DMS 273 (cell line): ENCODE measurements at regions not wholly inside any gene's neighbourhood (a gene's known extent, or its start where the extent isn't known, plus 50 kb on each side); places are given as distances from the start of the nearest gene placed in this dataset.
A peak's percentile ranks its signal among the peaks of the same experiment; 100 is the strongest.

ENCODE experiments used
- DNase-seq: peaks from one replicate; lab custom pipeline; 2025; ENCODE audit not compliant: unreplicated experiment; lab: John Stamatoyannopoulos, UW

GRCh38 chr13:68199271-68199670 lies 969.1 kb upstream of the PCDH9 start:
- DNase-seq: no peak

DNA sequence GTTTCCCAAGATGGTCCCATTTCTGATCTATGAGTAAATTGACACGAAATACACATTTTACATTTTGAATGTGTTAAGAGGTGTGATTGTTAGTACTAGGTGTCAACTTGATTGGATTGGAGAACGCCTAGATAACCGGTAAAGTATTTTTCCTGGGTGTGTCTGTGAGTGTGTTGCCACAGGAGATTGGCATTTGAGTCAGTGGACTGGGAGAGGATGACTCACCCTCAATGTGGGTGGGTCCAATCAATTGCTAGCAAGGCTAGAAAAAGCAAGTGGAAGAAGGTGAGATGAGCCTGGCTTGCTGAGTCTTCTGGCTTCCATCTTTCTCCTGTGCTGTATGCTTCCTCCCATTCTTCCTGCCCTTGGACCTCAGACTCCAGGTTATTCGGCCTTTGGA lies 960.7 kb upstream of the PCDH9 start:
- no peak for DNase-seq

- peak; percentile 24 for DNase-seq
Observed at GRCh38 chr13:68185444-68186141, 955.5 kb upstream of the PCDH9 start.

GRCh38 chr13:68176475-68176874 lies 946.3 kb upstream of the PCDH9 start:
- peak; percentile 25 for DNase-seq

DNA sequence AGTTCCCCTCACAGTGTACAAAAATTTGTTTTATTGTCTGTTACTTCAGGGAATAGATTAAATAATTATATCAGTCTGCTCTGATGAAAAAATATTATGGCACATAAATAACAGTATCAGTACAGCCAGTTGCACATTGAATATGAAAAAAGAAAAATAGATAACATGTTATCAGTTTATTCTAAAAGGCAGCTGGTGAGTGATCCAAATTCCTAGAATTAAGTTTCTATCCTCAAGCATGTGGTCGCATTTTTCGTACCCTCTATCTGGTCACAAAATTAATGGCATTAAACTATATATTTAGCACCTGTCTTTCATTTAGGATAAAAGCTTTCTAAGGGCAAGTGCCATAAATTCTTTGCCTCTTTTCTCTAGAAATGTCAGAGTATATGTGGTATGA lies 944.8 kb upstream of the PCDH9 start:
- DNase-seq: no peak

DNA sequence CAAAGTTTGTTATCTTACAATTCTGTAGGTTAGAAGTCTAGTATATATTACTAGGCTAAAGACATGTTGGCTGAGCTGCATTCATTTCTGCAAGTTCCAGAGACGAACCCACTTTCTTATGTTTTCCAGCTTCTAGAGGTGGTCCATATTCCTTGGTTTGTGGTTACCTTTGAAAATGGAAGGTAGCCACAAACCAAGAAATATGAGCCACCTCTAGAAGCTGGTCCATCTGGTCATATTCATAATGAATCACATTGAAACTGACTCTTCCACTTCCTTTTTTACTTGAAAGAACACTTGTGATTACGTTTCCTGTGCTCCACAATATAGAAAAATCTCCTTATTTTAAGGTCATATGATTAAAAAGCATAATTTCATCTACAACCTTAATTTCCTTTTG lies 943.0 kb upstream of the PCDH9 start:
- peak; percentile 79 for DNase-seq

- DNase-seq: no peak
Observed at GRCh38 chr13:68170961-68171360, 940.8 kb upstream of the PCDH9 start.

DNA sequence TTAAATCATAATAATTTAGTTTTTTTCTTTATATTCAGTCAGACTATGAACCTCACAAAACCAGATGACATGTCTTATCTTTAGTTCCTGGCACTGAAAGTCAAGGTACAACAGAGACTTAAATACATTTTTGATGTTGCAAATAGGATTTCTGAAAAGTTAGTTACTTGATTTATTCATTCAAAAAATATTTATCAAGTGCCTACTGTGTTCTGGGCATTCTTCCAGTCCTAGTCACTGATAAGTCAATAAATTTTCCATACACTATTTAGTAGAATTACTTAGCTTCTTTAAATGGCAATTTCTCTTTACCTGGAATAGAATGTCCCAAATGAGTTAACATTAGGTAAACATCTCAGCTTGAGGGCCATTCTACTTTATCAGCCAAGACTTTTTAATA lies 938.3 kb upstream of the PCDH9 start:
- DNase-seq: peak; percentile 3

GRCh38 chr13:68160466-68160865 lies 930.3 kb upstream of the PCDH9 start:
- DNase-seq: peak; percentile 19

DNA sequence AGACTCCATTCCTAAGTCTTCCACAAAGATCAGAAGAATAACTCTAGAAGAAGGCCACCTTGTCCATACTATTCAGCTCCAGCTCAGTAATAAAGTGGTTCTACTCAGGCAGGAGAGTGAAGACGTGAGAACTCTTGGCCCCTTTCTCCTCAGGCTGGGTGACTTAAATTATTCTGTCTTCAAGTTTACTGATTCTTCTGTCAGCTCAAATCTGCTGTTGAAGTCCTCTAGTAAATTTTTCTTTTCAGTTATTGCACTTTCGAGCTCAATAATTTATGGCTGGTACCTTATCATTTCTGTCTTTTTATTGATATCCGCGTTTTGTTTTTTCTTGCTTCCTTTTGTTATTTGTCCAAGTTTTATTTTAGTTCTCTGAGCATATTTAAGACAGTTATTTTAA lies 922.3 kb upstream of the PCDH9 start:
- no peak for DNase-seq

DNA sequence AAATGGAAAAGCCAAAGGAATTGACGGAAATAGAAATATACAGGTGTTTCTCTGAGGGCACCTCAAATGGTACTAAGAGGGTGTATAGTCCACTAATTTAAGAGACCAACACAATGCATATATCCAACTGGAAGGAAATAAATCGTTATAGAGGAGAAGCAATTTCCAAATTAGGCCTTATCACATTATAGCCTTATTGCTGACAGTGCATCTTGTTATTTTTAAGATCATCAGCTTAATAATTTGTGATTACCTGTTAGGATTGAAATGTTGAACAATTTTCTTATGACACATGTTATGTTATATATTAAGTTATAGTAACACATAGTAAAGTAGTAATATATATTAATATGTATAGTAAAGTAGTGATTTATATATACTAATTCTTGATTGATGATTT lies 915.7 kb upstream of the PCDH9 start:
- DNase-seq: no peak

- no peak for DNase-seq
Observed at GRCh38 chr13:68128297-68128915, 898.3 kb upstream of the PCDH9 start.

DNA sequence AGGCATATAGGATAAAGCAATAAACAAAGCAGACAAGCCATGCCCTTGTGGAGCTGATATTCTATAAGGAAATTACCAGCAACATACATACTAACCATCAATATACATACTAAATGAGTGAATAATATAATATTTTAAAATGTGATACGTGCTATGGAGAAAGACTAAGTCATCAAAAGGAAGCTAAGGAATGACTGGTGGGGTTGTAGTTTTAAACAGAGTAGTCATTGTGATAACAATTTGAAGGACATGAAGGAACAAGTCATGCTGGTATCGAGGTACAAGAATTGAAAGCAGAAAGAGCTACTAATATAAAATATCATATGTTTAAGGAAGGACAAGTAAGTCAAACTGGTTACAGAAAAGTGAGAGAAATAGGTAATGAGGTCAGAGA lies 894.9 kb upstream of the PCDH9 start:
- no peak for DNase-seq

- DNase-seq: no peak
Observed at GRCh38 chr13:68124437-68125086, 894.4 kb upstream of the PCDH9 start.

DNA sequence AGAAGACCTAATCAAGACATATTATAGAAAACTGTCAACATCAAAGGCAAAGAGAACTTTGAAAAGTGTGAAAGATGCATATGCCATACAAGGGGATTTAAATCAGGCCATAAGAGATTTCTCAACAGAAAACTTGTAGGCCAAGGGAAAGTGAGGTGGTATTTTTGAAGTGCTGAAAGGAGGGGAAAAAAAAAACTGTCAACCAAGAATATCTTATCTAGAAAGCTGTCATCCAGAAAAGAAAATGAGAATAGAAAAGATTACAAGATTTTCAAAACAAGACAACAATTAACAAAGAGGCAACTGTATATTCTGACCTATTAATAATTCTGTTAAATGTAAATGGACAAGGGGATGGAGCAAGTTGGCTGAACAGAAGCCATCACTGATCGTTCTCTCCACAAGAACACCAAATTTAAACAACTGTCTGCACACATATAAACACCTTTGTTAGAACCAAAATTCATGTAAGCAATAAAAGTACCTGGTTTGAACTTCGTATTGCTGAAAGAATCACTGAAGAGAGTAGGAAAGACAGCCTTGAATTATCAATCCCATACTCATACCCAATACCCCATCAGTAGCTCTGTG lies 880.1 kb upstream of the PCDH9 start:
- no peak for DNase-seq

- no peak for DNase-seq
Observed at GRCh38 chr13:68107667-68108066, 877.5 kb upstream of the PCDH9 start.

DNA sequence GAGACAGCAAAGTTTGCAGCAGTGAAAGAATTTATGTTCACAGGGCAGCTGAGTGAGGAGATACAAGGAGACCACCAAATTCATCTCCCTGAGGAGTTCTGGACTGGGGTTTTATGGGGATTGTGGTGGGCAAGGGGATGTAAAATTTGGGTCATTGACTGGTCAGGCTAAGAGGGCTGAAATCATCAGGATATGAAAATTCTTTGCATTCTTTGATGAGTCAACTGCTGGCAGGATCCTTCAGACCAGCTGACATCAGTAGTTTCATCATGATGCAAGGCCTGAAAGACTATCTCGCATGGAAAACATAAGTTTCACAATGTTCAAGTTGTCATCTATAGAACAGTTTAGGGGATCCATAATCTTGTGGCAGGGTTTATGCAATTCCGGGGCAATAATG lies 869.5 kb upstream of the PCDH9 start:
- DNase-seq: no peak

- no peak for DNase-seq
Observed at GRCh38 chr13:68081061-68081460, 850.9 kb upstream of the PCDH9 start.

GRCh38 chr13:68078874-68079273 lies 848.7 kb upstream of the PCDH9 start:
- DNase-seq: no peak

DNA sequence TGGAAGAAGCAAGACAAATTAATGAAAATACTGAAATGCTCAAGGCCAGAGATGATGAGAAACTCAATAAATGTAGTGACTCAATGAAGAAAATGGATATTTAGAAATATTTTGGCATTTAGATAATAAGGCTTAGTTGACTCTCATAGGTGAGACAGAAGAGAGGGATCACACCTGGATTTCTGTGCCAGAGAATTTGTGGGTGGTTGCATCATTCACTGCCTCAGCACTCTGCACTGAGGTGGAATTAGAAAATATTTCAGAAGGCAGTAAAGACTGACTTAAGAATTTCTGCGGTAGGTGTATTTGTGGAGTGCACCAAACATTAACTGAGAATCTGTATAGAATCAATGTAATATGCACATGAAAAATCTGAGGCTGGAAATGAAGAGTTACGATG lies 848.3 kb upstream of the PCDH9 start:
- DNase-seq: no peak

DNA sequence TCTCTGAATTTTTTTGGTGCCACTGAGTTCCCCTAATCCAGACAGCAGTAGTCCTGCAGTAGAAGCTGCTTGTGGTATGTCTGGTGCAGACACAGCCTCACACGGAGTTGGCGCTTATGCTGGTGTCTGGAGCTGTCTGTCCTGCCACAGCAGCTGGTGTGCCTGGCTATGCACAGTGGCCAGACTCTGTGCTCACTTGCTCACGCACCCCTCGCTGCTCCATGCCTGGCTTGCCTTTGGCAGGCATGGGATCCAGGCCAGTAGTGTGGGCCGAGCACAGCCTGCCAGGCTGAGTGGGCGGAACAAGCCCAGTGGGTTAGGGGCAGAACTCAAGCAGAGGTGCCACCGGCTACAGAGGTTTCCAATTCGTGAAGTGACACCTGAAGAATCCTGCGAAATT lies 845.9 kb upstream of the PCDH9 start:
- no peak for DNase-seq

DNA sequence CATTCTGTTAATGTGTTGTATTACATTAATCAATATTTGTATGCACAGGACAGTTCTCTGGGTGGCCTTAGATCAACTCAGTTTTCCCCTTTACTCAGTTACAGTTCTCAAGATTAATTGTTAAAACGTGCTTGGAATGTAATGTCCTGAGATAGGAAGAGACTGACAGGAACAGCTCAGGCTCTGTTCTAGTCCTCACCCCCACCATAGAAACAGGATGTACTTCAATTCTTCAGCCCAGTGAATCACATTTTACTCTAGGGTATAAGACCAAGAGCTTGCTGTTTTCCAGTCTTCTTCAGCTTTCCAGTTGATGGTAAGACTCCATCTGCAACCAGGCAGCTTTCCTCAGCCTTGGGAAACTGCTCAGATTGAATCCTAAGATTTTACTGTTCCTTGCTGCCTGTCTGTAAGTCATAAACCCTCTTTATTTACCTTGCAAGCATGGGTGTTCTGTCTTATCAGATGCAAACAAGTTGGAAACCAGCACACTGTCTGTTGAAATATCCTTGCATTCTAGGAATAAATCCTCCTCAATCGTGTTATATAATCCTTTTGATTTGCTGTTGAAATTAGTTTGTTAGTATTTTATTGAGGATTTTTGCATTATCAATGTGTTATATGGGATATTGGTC lies 836.9 kb upstream of the PCDH9 start:
- DNase-seq: no peak
